ENCODE measurements at regions not wholly inside any gene's neighbourhood (a gene's known extent, or its start where the extent isn't known, plus 50 kb on each side); places are given as distances from the start of the nearest gene placed in this dataset.

- POLR2A ChIA-PET: no interaction called here
- no peak overlapping the region for H3K4me3 Mint-ChIP-seq
- TF ChIP-seq, protein P1, sequence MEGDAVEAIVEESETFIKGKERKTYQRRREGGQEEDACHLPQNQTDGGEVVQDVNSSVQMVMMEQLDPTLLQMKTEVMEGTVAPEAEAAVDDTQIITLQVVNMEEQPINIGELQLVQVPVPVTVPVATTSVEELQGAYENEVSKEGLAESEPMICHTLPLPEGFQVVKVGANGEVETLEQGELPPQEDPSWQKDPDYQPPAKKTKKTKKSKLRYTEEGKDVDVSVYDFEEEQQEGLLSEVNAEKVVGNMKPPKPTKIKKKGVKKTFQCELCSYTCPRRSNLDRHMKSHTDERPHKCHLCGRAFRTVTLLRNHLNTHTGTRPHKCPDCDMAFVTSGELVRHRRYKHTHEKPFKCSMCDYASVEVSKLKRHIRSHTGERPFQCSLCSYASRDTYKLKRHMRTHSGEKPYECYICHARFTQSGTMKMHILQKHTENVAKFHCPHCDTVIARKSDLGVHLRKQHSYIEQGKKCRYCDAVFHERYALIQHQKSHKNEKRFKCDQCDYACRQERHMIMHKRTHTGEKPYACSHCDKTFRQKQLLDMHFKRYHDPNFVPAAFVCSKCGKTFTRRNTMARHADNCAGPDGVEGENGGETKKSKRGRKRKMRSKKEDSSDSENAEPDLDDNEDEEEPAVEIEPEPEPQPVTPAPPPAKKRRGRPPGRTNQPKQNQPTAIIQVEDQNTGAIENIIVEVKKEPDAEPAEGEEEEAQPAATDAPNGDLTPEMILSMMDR (IDR thresholded peaks at IDR 0.05): peak; percentile 63
- no peaks in the 10 kb centered on the region for H3K9me3 Mint-ChIP-seq
- Histone ChIP-seq H3K27ac (ENCODE audit: low read depth in 1 of 2, low read length in 2 of 2) (no peak overlapping the region), H3K27me3 (ENCODE audit: control insufficient read depth in 1 of 2, insufficient read depth in 2 of 2, low read length in 2 of 2) (peaks cover 13 to 20% of the 10 kb centered on the region in 2 experiments), H3K4me3 (ENCODE audit: low read length) (no peak overlapping the region), H3K4me1 (ENCODE audit: insufficient read depth, low read length) (peaks cover 5% of the 10 kb centered on the region), H3K9me3 (ENCODE audit: control insufficient read depth in 1 of 2, insufficient read depth in 1 of 2, low read length in 2 of 2) (peaks cover 0 to 6% of the 10 kb centered on the region in 2 experiments), H3K36me3 (ENCODE audit: insufficient read depth, low read length) (no peaks in the 10 kb centered on the region)
- no peak for ATAC-seq (ENCODE audit: poor library complexity)
- no peaks in the 10 kb centered on the region for H3K4me1 Mint-ChIP-seq (ENCODE audit: low read depth)
- intact Hi-C loops (cut with DNase I, micrococcal nuclease): loop anchor here in 1 of 2 experiments (5.0 kb wide), 1 partner anchor 489 kb away; no protein-coding TSS in a partner anchor
- peaks cover 63% of the 10 kb centered on the region for H3K27me3 Mint-ChIP-seq
- no peak overlapping the region for H3K27ac Mint-ChIP-seq
- no peaks in the 10 kb centered on the region for H3K36me3 Mint-ChIP-seq (ENCODE audit: low read depth)
- CTCF ChIA-PET: interaction anchor here (0.7 kb wide), 1 partner anchor 17 kb away, joined by 3 read pairs; no protein-coding TSS in a partner anchor
- peak in 4 of 14 experiments; percentile 5 to 39 (median 26) for DNase-seq
Measured at GRCh38 chr1:209202830-209203532, 380.5 kb upstream of the CAMK1G start.

- no peaks in the 10 kb centered on the region for H3K36me3 Mint-ChIP-seq (ENCODE audit: low read depth)
- TF ChIP-seq, protein P1 (IDR thresholded peaks at IDR 0.05): no peak
- Histone ChIP-seq H3K4me3 (ENCODE audit: low read length) (no peak overlapping the region), H3K27me3 (ENCODE audit: control insufficient read depth in 1 of 2, insufficient read depth in 2 of 2, low read length in 2 of 2) (peaks cover 18 to 25% of the 10 kb centered on the region in 2 experiments), H3K36me3 (ENCODE audit: insufficient read depth, low read length) (no peaks in the 10 kb centered on the region), H3K27ac (ENCODE audit: low read depth in 1 of 2, low read length in 2 of 2) (no peak overlapping the region), H3K4me1 (ENCODE audit: insufficient read depth, low read length) (peaks cover 5% of the 10 kb centered on the region), H3K9me3 (ENCODE audit: control insufficient read depth in 1 of 2, insufficient read depth in 1 of 2, low read length in 2 of 2) (peaks cover 0 to 8% of the 10 kb centered on the region in 2 experiments)
- ChIA-PET POLR2A (no interaction called here), CTCF (no interaction called here)
- no peak overlapping the region for H3K4me3 Mint-ChIP-seq
- intact Hi-C loops (cut with DNase I, micrococcal nuclease): loop anchor here in 1 of 2 experiments (5.0 kb wide), 1 partner anchor 489 kb away; no protein-coding TSS in a partner anchor
- H3K4me1 Mint-ChIP-seq (ENCODE audit: low read depth): no peaks in the 10 kb centered on the region
- peaks cover 69% of the 10 kb centered on the region for H3K27me3 Mint-ChIP-seq
- DNase-seq (no peak), ATAC-seq (ENCODE audit: poor library complexity) (no peak)
- no peak overlapping the region for H3K27ac Mint-ChIP-seq
- H3K9me3 Mint-ChIP-seq: no peaks in the 10 kb centered on the region
Measured at GRCh38 chr1:209203533-209203895, 380.0 kb upstream of the CAMK1G start.

DNA sequence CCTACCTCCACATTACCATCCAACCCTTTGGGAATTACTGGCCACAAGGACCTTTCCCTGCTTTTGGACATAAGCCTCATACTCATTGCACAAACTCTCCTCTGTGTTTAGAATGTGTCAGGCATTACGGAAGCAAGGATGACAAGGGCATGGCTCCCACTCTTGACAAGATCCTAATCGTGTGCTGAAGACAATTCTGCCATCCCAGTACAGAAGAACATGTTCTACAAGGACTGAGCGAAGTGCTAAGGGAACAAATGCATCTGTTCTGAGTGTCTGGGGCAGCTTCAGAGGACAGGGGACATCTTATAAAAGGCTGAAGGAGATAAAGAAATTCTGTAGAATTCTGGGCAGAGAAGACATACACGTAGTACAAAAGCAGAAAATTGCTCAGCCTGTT lies 378.5 kb upstream of the CAMK1G start:
- Histone ChIP-seq H3K27me3 (ENCODE audit: control insufficient read depth in 1 of 2, insufficient read depth in 2 of 2, low read length in 2 of 2) (peaks cover 19 to 39% of the 10 kb centered on the region in 2 experiments), H3K4me3 (ENCODE audit: low read length) (no peak overlapping the region), H3K9me3 (ENCODE audit: control insufficient read depth in 1 of 2, insufficient read depth in 1 of 2, low read length in 2 of 2) (peaks cover 0 to 8% of the 10 kb centered on the region in 2 experiments), H3K4me1 (ENCODE audit: insufficient read depth, low read length) (peaks cover 5% of the 10 kb centered on the region), H3K36me3 (ENCODE audit: insufficient read depth, low read length) (no peaks in the 10 kb centered on the region), H3K27ac (ENCODE audit: low read depth in 1 of 2, low read length in 2 of 2) (no peak overlapping the region)
- Mint-ChIP-seq H3K36me3 (ENCODE audit: low read depth) (no peaks in the 10 kb centered on the region), H3K27me3 (peaks cover 73% of the 10 kb centered on the region), H3K9me3 (no peaks in the 10 kb centered on the region), H3K27ac (no peak overlapping the region), H3K4me1 (ENCODE audit: low read depth) (no peaks in the 10 kb centered on the region), H3K4me3 (no peak overlapping the region)
- CTCF ChIA-PET: no interaction called here
- POLR2A ChIA-PET: no interaction called here
- intact Hi-C loops (cut with DNase I, micrococcal nuclease): loop anchor here in 1 of 2 experiments (2.0 kb wide), 1 partner anchor 360 kb away; no protein-coding TSS in a partner anchor
- no peak for DNase-seq
- no peak for ATAC-seq (ENCODE audit: poor library complexity)
- TF ChIP-seq, protein P1 (IDR thresholded peaks at IDR 0.05): no peak
